Erythroblast (primary cell): ENCODE measurements at regions not wholly inside any gene's neighbourhood (a gene's known extent, or its start where the extent isn't known, plus 50 kb on each side); places are given as distances from the start of the nearest gene placed in this dataset.

ENCODE experiments used
- GATA1 ChIP-seq: IDR thresholded peaks from 2 replicates; pipeline ENCODE4 v1.6.1; 2011; ENCODE audit warnings: low read depth, mild to moderate bottlenecking, control low read depth, low read length, moderate library complexity
- POLR2A ChIP-seq: IDR thresholded peaks from 2 replicates; pipeline ENCODE4 v1.6.1; 2011; ENCODE audit warnings: mild to moderate bottlenecking, low read length

GRCh38 chr1:60692031-60692430 lies 390.3 kb upstream of the NFIA start:
- TF ChIP-seq POLR2A (no peak), GATA1 (no peak)
